AG09309 (cell line): ENCODE measurements at regions not wholly inside any gene's neighbourhood (a gene's known extent, or its start where the extent isn't known, plus 50 kb on each side); places are given as distances from the start of the nearest gene placed in this dataset.

Experiments used
- DNase-seq: peaks from one replicate; pipeline ENCODE4 v3.0.0-alpha.2; 2010; ENCODE audit warnings: low read depth
- H3K4me3 ChIP-seq: 2 replicates; pipeline ENCODE4 v1.5.1; 2011; ENCODE audit warnings: mild to moderate bottlenecking, low read depth, low read length, moderate library complexity; ENCODE audit not compliant: control insufficient read depth
- TF ChIP-seq, protein P1 (sequence below): IDR thresholded peaks from 2 replicates; pipeline ENCODE4 v1.5.1; 2011; ENCODE audit warnings: mild to moderate bottlenecking, low read depth, low read length, inconsistent platforms; ENCODE audit not compliant: insufficient read depth, control insufficient read depth; ENCODE audit errors: missing control alignments

DNA sequence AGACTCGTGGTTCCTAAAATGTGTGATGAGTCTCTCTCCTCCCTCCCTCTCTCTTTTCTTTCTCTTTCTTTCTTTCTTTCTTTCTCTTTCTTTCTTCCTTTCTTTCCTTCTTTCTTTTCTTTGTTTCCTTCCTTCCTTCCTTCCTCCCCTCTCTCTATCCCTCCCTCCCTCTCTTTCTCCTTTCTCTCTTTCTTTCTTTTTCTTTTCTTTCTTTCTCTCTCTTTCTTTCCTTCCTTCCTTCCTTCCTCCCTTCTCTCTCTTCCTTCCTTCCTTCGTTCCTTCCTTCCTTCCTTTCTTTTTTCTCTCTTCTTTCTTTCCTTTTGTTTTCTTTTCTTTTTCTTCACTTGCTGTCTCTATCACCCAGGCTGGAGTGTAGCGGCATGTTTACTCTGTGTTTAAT, 290.8 kb downstream of the NFKBIZ start:
- TF ChIP-seq, protein P1, sequence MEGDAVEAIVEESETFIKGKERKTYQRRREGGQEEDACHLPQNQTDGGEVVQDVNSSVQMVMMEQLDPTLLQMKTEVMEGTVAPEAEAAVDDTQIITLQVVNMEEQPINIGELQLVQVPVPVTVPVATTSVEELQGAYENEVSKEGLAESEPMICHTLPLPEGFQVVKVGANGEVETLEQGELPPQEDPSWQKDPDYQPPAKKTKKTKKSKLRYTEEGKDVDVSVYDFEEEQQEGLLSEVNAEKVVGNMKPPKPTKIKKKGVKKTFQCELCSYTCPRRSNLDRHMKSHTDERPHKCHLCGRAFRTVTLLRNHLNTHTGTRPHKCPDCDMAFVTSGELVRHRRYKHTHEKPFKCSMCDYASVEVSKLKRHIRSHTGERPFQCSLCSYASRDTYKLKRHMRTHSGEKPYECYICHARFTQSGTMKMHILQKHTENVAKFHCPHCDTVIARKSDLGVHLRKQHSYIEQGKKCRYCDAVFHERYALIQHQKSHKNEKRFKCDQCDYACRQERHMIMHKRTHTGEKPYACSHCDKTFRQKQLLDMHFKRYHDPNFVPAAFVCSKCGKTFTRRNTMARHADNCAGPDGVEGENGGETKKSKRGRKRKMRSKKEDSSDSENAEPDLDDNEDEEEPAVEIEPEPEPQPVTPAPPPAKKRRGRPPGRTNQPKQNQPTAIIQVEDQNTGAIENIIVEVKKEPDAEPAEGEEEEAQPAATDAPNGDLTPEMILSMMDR, result no peak
- H3K4me3 ChIP-seq, result no peak overlapping the region
- DNase-seq, result no peak

DNA sequence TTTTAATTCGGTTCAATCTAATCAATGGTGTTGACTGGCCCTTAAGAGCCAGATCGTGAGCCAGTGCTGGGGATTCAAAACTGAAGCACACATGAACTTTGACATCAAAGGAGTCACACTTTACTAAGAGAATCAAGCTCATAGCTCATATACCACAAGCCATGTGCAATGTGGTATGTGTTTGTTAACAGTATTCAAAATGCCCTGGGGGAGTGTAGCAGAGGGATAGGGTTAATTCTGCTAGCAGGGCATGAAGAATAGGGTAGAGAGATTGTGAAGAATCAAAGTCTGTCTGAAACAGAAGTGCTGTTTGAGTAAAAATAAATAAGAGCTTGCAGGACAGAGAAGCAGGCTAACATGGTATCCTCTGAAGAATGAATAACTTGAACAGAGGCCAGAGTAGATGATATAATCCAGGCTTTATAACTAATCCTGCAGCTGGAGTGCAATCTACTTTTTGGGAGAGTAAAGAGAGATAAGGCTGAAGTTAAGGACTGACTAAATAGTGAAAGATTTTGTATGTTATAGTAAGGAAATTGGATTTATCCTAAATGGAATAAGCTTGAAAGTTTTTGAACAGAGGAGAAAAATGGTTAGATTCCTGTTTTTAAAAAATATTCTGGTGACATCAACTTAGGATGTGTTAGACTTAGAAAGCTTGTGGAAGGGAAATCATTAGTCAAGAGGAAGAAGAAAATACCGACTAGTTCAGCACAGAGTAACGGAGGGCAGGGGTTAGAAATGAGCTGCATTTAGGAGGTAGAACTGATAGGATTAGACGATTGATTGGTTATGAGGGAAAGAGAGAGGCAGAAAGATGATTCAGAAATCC, 292.0 kb downstream of the NFKBIZ start:
- TF ChIP-seq, protein P1, result no peak
- no peak overlapping the region for H3K4me3 ChIP-seq
- no peak for DNase-seq

DNA sequence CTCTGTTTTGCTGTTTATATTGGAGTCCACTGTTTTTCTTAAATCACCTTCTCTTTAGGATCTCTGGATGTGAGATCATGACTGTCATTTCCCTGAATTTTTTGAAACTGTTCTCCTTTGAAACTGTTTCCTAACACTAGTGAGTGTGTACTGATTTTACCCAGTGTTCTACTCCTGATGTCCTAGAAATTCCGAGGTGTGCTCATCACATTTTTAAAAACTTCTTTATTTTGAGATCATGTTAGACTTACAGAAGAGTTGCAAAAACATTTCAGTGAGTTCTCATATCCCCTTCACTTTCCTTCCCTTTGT, 292.6 kb downstream of the NFKBIZ start:
- DNase-seq, result no peak
- no peak overlapping the region for H3K4me3 ChIP-seq

DNA sequence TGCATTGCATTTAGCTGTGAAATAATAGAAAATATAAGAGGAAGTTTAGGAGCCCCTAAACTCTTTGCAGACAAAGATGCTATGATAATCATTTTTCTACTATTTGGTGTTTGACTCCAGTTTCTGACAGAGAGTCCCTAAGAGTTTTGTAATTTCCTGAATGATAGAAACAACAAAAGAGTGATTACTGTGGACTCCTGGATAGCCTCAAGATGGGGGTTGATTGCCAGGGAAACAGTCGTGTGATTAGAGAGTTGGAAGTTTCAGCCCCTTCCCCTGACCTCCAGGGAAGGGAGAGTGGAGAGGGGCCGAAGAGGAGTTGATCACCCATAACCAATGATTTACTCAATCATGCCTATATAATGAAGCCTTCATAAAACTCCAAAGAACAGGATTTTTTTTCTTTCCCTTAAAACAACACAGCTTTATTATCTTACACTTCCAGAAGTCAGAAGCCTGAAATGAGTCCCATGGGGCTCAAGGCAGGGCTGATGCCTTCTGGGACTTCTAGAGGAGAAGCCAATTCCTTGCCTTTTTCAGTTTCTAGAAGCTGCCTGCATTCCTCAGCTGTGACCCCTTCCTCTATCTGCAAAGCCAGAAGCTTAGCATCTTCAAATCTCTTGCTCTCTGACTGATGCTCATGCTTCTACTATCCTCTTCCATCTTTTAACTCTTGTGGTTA, 292.3 kb upstream of the ZPLD1 start:
- DNase-seq, result no peak
- no peak overlapping the region for H3K4me3 ChIP-seq
- TF ChIP-seq, protein P1, result no peak

More for the DNA sequence above, 292.6 kb downstream of the NFKBIZ start:
- TF ChIP-seq, protein P1, result no peak

DNA sequence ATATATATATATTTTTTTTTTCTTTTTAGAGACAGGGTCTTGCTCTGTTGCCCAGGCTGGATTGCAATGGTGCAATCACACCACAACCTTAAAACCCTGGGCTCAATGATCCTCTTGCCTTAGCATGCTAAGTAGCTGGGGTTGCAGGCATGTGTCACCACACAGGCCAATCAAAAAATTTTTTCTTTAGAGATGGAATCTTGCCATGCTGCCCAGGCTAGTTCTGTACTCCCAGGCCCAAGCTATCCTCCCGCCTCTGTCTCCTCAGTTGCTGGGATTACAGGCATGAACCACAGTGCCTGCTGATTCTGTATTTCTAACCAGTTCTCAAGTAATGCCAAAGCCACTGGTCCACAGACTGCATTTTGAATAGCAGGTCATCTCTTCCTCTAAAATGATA, 291.3 kb upstream of the ZPLD1 start:
- no peak overlapping the region for H3K4me3 ChIP-seq
- no peak for DNase-seq
- TF ChIP-seq, protein P1, result no peak

DNA sequence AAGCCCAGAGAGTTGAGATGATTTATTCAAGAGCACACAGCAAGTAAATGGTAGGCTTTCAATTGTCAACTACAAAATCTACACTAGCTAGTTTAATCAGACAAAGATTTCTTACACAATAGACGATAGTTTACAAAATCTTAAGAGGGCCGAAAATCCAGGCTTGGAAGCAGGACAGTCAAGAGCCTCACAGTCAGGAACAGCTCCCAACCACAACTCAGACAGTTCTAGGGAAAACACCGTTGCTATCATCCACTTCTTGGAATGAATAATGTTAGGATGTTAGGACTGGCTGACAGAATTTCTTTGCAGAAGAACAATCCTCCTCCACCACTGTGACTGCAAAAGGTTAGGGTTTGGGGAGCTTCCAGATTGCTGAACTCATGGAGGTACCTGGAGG, 290.8 kb upstream of the ZPLD1 start:
- TF ChIP-seq, protein P1, result no peak
- no peak for DNase-seq
- no peak overlapping the region for H3K4me3 ChIP-seq
